RCC 7860 (cell line): ENCODE measurements at regions not wholly inside any gene's neighbourhood (a gene's known extent, or its start where the extent isn't known, plus 50 kb on each side); places are given as distances from the start of the nearest gene placed in this dataset.
"Not testable (repeated sequence)": the region's sequence is repeated elsewhere in the genome, so short reads cannot be mapped to it uniquely, and the experiment has no call there.

Experiments used
- DNase-seq: peaks from one replicate; pipeline ENCODE4 v3.0.0-alpha.2; 2015; ENCODE audit warnings: low spot score
- FAIRE-seq: peaks from 2 replicates; lab custom pipeline; 2012; peaks lifted over from hg19 to GRCh38; lab: Jason Lieb, UNC

DNA sequence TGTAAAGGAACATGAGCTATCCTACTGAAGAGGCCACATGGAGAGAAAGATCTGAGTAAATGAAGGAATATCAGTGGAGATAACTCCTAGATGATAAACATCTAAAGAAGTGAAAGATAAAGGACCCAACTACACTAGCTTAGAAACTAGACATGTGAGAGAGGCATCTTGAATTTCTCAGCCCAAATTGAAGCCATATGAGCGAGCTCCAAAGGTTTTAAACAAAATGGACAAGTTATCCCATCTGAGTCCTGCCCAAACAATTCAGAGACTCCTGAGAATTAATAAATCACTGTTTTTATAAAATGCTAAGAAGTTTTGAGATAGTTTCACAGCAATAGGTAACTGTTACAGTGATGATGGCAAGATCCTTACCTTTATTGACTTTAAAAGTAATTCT lies 438.9 kb downstream of the NAV3 start:
- FAIRE-seq (no peak), DNase-seq (no peak)

DNA sequence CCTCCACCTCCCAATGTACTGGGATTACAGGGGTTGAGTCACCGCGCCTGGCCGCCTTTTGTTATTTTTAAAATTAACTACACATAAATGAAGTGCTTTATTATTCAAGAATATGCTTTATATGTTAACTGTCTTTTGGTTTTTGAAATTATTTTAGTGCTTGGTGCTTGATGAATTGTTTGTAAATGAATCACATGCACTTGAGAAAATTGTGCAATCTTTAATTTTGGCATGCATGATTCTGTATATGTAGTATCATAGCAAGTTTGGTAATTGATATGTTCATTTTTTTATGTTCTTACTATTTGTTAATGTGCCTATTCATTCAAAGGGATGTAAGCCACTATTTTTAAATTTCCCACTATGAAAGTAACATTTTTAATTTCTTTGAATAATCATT lies 440.9 kb downstream of the NAV3 start:
- FAIRE-seq (no peak), DNase-seq (no peak)

DNA sequence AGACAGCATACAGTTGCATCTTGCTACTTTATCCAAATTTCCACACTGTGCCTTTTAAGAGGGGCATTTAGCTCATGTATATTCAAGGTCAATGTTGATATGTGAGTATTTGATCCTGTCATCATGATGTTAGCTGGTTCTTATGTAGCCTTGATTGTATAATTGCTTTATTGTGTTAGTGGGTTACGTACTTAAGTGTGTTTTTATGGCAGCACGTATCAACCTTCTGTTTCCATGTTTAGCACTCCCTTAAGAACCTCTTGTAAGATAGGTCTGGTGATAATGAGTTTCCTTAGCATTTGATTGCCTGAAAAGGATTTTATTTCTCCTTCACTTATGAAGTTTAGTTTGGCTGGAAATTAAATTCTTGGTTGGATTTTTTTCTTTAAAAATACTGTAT lies 445.2 kb downstream of the NAV3 start:
- FAIRE-seq (no peak), DNase-seq (no peak)

DNA sequence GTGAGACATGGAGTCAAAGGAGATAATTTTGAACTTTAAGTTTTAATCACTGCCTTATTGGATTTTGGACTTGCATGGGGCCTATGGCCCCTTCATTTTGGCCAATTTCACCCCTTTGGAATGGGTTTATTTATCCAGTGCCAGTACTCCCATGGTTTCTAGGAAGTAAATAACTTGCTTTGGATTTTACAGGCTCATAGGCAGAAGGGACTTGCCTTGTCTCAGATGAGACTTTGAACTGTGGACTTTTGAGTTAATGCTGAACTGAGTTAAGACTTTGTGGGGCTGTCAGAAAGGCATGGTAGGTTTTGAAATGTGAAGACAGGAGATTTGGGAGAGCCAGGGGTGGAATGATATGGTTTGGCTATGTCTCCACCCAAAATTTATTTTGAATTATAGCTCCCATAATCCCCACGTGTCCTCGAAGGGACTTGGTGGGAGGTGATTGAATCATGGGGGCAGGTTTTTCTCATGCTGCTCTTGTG lies 448.1 kb downstream of the NAV3 start:
- FAIRE-seq: no peak
- no peak for DNase-seq

- FAIRE-seq (no peak), DNase-seq (no peak)
Observed at GRCh38 chr12:78279567-78279966, 448.9 kb downstream of the NAV3 start.

- not testable (repeated sequence) for FAIRE-seq
Observed at GRCh38 chr12:78281102-78281501, 450.4 kb downstream of the NAV3 start.

DNA sequence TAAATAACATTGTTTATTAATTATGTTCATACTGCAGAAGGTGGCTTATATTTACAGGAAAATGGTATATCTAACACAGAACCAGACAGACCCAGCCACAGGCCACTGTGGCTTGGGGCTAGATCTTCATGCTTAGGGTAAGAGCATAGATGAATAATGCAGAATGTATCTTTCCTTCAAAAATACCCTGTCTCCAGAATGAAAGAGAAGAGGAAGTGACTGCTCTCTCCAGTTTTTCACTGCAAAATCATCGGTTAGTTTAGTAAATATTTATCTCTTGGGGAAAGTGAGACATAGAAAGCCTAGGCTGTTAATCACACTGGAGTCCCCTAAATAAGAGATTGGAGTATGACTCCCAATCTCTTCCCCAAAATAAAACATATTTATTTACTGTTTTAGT lies 453.7 kb downstream of the NAV3 start:
- no peak for DNase-seq
- no peak for FAIRE-seq

More at GRCh38 chr12:78281102-78281501, 450.4 kb downstream of the NAV3 start:
- DNase-seq: not testable (repeated sequence)

DNA sequence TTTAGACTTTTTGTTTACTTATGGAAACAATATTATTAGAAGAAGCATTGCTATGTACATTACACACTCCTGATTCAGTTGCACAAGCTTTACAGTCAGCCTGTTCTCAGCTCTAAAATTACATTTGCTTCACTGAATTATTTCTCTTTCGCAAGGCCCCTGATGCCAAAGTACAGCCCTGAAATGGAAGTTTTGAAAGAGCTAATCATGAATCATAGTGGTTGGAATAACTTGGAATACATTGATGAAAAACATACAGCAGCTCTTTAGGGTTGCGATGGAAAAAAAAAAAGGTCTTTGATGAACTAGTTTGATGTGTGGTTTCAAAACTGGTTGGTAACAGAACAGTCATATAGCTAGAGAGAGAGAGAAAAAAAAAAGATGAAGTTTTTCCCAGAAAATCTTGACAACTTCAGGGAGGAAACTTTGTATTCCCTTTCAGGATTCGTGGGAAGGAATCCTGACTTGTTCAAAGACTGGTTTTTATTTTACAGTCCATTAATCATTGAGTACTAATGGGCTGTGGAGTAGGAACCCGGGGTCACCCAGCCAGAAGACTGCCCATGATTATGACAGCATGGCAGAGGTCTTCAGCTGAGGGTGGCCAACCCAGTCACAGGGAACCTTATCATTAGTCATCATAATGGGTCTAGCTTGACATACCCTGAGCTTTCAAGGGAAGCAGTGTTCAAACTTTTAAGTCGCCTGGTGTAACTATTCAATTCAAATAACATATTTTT lies 460.1 kb downstream of the NAV3 start:
- peak; percentile 89 for FAIRE-seq

GRCh38 chr12:78293059-78293686 lies 462.5 kb downstream of the NAV3 start:
- DNase-seq (no peak), FAIRE-seq (no peak)

More for the DNA sequence above, 460.1 kb downstream of the NAV3 start:
- DNase-seq: peak; percentile 65

DNA sequence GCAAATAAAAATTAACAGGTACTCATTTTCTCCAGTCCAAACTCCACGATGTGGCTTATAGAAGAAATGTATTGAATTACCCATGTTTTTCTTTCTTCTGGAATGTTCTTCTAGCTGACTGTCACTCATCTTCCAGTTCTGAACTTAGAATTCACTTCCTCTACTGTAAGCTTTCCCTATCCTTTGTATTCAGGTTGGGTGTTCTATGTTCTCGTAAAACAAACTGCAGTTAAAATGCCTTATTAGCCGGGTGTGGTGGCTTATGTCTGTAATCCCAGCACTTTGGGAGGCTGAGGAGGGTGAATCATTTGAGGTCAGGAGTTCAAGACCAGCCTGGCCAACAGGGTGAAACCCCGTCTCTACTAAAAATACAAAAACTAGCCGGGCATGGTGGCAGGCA lies 470.6 kb downstream of the NAV3 start:
- FAIRE-seq, DNase-seq: not testable (repeated sequence)

DNA sequence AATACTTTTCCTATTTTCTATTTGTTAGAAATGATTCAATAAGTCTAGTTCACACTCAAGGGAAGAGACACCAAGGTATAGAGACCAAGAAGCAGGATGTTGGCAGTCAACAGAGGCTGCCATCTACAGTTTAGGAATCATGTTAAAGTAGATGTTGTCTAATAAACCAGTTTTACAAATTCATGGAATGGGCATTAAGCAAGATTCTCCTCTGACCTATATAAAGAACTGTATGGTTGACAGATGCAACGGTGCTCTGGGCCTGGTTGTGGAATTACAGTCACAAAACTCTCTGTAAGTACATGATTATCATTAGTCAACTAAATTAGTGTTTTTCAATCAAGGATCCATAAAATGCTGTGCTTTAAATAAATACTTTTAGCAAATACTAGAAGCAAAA lies 475.1 kb downstream of the NAV3 start:
- DNase-seq: no peak
- no peak for FAIRE-seq

- FAIRE-seq (no peak), DNase-seq (no peak)
Observed at GRCh38 chr12:78306236-78306635, 475.5 kb downstream of the NAV3 start.

DNA sequence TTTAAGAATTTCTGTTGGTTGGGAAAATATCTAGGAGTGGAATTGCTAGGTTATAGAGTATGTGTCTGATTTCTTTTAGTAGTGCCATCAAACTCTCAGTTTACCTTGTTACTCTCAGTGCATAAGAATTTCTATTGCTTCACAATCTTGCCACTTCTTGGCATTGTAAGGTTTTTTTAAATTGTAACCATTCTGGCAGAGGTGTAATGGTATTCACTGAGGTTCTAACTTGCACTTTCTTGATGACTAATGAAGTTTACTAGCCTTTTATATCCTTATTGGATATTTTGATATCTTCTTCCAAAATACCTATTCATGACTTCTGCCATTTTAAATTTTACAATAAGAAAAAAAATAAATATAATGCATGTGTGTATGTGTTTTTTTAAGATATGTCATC lies 478.0 kb downstream of the NAV3 start:
- FAIRE-seq (no peak), DNase-seq (no peak)

DNA sequence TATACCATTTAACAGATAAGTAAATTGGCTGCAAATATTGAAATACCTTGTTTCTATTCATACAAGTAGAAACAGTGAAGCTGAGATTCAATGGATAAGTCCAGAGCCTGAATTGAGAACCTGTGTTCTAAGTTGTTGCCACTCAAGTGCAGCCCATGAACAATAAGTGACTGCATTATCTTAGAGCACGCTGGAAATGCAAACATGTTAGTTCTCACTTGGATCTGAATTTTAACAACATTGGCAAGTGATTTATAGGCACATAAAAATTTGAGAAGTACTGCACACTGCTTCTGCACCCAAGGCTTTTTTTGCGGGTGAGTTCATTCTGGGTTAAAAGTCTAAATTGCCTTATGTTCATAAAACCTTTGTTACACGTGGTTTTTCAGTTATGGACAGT lies 484.3 kb downstream of the NAV3 start:
- DNase-seq (no peak), FAIRE-seq (no peak)

- FAIRE-seq: no peak
- DNase-seq: no peak
Observed at GRCh38 chr12:78316136-78316535, 485.4 kb downstream of the NAV3 start.

- FAIRE-seq (no peak), DNase-seq (no peak)
Observed at GRCh38 chr12:78316631-78317468, 486.2 kb downstream of the NAV3 start.

DNA sequence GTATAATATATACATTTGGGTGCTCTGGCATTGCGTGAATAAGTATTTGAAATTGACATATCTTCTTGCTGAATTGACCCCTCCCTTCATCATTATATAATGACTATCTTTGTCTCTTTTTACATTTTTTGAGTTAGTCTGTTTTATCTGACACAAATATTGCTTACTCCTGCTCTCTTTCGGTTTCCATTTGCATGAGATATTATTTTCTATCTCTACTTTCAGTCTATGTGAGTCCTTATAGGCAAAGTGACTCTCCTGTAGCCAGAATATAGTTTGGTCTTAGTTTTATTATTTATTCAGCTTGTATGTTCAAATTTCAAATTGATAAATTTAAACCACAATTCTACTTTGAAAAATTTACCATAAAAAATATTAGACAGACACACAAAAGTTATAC lies 491.0 kb downstream of the NAV3 start:
- DNase-seq (no peak), FAIRE-seq (no peak)

GRCh38 chr12:78323226-78323625 lies 492.5 kb downstream of the NAV3 start:
- no peak for FAIRE-seq
- no peak for DNase-seq

DNA sequence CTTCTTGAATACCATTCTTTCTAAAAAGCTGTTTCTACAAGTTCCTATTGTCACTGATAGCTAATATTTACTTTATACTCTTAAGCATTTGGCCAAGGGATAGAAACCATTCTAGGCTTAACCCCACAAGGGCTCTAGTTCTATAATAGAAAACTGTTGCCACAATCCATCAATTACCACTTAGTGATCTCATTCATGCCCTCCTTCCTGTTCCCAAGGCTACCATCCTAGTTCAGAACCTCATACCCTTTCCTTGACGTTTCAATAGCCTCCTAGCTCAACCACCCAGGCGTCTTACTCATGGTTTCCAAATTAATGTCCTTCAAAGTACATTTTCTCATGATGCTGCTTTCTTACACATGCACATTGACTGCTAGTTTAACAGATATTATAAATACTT lies 493.5 kb downstream of the NAV3 start:
- DNase-seq (no peak), FAIRE-seq (no peak)

DNA sequence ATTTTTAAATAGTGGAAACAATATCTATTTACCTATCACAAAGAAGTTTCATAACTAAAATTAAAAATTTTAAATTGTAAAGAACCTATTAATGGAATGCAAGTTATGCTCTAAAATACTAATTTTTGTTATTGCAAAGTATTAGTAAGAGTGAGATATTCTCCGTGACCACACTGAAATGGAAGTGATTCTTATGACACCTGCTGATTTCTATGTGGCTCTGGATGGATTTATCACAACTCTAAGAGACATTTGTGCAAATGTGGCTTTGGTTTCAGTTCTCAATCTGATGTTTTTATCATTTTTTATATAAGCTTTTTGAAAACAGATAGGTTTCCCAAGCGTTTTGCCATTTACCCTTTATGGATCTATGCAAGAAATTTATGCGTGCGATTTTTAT lies 497.8 kb downstream of the NAV3 start:
- no peak for FAIRE-seq
- no peak for DNase-seq

- DNase-seq (no peak), FAIRE-seq (no peak)
Observed at GRCh38 chr12:78330131-78330530, 499.4 kb downstream of the NAV3 start.

DNA sequence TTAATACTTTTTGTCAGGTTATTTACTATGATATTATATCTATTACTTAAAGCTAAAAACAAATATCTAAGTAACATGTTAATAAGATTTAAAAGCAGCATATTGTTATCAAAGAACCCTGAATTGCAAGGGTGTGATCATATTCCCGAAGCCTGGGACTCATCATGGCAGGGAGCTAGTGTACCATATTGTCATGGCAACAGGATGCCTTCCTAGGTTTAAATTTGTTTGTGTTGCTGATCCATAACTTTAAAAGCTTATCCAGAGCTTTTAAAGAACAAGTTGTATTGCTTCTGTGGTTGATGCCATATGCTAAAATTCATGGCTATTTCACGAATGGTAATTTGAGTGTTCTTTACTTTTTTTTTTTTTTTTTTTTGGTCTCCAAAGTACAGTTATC lies 500.5 kb downstream of the NAV3 start:
- DNase-seq (no peak), FAIRE-seq (no peak)
